ENCODE measurements at regions not wholly inside any gene's neighbourhood (a gene's known extent, or its start where the extent isn't known, plus 50 kb on each side); places are given as distances from the start of the nearest gene placed in this dataset.

- DNase-seq (ENCODE audit: low read depth), result no peak
- TF ChIP-seq, protein P1, sequence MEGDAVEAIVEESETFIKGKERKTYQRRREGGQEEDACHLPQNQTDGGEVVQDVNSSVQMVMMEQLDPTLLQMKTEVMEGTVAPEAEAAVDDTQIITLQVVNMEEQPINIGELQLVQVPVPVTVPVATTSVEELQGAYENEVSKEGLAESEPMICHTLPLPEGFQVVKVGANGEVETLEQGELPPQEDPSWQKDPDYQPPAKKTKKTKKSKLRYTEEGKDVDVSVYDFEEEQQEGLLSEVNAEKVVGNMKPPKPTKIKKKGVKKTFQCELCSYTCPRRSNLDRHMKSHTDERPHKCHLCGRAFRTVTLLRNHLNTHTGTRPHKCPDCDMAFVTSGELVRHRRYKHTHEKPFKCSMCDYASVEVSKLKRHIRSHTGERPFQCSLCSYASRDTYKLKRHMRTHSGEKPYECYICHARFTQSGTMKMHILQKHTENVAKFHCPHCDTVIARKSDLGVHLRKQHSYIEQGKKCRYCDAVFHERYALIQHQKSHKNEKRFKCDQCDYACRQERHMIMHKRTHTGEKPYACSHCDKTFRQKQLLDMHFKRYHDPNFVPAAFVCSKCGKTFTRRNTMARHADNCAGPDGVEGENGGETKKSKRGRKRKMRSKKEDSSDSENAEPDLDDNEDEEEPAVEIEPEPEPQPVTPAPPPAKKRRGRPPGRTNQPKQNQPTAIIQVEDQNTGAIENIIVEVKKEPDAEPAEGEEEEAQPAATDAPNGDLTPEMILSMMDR (IDR thresholded peaks at IDR 0.05; ENCODE audit: low read length, missing control alignments), result no peak
- no peak overlapping the region for H3K4me3 ChIP-seq (replicated peaks; ENCODE audit: low read depth, low read length)
Measured at GRCh38 chr9:21672761-21673160, 129.7 kb upstream of the MTAP start.

DNA sequence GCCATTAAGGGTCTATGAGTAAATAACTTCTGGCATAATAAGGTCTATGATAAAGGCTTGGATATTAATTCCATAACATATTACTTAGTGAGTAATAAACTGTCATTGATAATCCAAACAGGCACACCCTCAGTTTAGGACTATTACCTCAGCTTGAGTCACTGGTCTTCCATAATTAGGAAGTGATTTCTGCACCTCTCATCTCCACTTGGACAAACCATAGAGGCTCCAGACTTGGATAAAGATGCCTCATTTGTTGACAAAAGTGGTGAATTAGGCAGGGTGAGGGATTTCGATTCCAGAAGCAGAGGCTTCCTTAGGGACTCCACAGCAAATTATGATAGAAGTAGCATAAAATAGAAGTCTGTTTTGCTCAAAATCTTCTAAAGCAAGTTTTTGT is 127.5 kb upstream of the MTAP start:
- TF ChIP-seq, protein P1 (IDR thresholded peaks at IDR 0.05; ENCODE audit: low read length, missing control alignments), result no peak
- no peak for DNase-seq (ENCODE audit: low read depth)
- no peak overlapping the region for H3K4me3 ChIP-seq (replicated peaks; ENCODE audit: low read depth, low read length)

DNA sequence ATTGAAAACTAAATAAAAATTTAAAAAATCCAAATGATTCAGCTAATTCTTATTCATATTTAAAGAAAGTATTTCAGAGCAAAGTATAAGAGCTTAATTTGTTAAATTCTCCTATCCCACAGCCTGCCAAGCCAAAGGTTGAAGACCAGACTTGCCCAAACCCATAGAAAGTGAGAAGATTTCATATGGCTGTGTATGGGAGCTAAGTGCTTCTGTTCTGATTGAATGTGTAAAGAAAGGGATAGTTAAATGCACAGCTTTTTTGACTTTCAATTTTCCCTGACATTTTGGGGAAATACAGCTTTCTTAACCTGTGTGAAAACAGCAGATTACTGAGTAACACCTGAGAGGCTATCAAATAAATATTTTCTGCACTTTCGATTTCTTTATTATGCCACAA is 125.0 kb upstream of the MTAP start:
- H3K4me3 ChIP-seq (replicated peaks; ENCODE audit: low read depth, low read length), result peak overlapping the region; percentile 1
- no peak for DNase-seq (ENCODE audit: low read depth)
- TF ChIP-seq, protein P1 (IDR thresholded peaks at IDR 0.05; ENCODE audit: low read length, missing control alignments), result no peak

- H3K4me3 ChIP-seq (replicated peaks; ENCODE audit: low read depth, low read length), result peak overlapping the region; percentile 1
Measured at GRCh38 chr9:21677834-21678233, 124.6 kb upstream of the MTAP start.

DNA sequence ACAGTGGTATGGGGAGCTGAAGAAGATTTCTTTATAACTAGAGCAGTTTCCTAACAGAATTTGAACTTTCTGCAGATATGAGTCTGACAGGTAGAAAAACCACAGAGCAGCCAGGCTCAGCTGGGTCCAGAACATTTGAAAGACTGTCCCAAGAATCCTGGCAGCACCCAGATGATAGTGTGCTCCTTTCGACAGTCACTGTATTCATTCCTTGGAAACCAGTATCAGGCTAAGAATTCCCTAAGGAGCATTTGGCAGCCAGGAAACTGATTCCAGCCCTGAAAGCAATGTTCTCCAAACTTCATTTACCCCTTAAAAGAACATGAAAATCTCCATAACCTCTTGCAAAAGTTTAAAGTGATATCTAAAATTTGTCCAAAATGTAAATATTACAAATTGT is 123.0 kb upstream of the MTAP start:
- H3K4me3 ChIP-seq (replicated peaks; ENCODE audit: low read depth, low read length), result no peak overlapping the region
- TF ChIP-seq, protein P1 (IDR thresholded peaks at IDR 0.05; ENCODE audit: low read length, missing control alignments), result no peak
- DNase-seq (ENCODE audit: low read depth), result peak; percentile 64

More at GRCh38 chr9:21677834-21678233, 124.6 kb upstream of the MTAP start:
- peak; percentile 68 for DNase-seq (ENCODE audit: low read depth)
- TF ChIP-seq, protein P1 (IDR thresholded peaks at IDR 0.05; ENCODE audit: low read length, missing control alignments), result no peak

DNA sequence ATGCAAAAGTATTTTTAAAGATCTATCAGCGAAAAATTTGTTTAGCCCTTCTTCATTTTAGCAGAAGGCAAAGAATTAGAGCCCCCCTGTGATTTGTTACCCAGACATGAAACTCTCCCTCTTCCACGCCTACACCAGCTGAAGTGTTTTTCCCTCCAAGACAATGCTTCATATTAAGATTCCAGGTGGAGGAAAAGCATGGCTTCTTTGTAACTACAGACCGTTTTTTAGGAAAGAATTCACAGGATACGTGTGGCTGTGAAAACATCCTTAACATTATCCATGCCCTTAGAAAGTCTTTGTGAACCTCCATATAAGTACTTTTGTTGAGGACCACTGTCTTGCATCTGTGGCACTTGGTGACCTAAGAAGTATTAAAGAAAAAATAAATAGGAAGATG is 121.8 kb upstream of the MTAP start:
- TF ChIP-seq, protein P1 (IDR thresholded peaks at IDR 0.05; ENCODE audit: low read length, missing control alignments), result no peak
- no peak for DNase-seq (ENCODE audit: low read depth)
- no peak overlapping the region for H3K4me3 ChIP-seq (replicated peaks; ENCODE audit: low read depth, low read length)

DNA sequence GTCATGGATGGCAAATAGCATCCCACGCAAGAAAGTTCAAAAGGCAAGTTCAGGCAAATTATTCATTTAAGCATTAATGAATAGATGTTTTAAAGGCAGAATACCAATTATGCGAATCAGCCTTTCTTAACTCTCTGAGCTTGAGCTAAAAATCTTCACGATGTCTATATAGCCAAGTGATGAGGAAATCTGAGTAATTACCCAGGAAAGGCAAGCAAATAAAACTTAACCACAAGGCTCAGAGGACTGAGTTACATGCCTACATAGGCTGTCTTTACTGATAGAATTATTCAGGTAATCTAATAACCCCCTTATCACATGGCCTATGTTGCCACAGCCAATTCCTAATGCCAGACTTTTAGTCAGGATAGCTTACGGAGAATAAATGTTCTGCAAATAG is 120.8 kb upstream of the MTAP start:
- TF ChIP-seq, protein P1 (IDR thresholded peaks at IDR 0.05; ENCODE audit: low read length, missing control alignments), result no peak
- DNase-seq (ENCODE audit: low read depth), result peak; percentile 65
- no peak overlapping the region for H3K4me3 ChIP-seq (replicated peaks; ENCODE audit: low read depth, low read length)
